Natural killer cell (primary cell): ENCODE measurements at regions not wholly inside any gene's neighbourhood (a gene's known extent, or its start where the extent isn't known, plus 50 kb on each side); places are given as distances from the start of the nearest gene placed in this dataset.

Source experiments
- ATAC-seq, 3 donors: fragments of 150-1000 bp in 2 of 3; fragments of 200-7000 bp in 1 of 3; cut with Tn5 transposase; 1 replicate in 1 of 3; 2 replicates in 2 of 3; pipeline ENCODE4 v1.10.0; 2021; ENCODE audit warnings: mild to moderate bottlenecking in 2 of 3, moderate library complexity in 2 of 3
- DNase-seq, 2 donors: peaks; one replicate each; pipeline versions ENCODE4 v3.0.0 to v3.0.0-alpha.2; 2013 to 2021; ENCODE audit warnings: mixed read lengths in 1 of 2
- H3K27ac ChIP-seq: one replicate; pipeline ENCODE4 v1.5.1; 2013; ENCODE audit warnings: mild to moderate bottlenecking, low read length
- H3K27me3 ChIP-seq: one replicate; pipeline ENCODE4 v1.6.1; 2013; ENCODE audit warnings: low read length; ENCODE audit not compliant: control insufficient read depth, insufficient read depth
- H3K36me3 ChIP-seq: one replicate; pipeline ENCODE4 v1.6.1; 2013; ENCODE audit warnings: low read length; ENCODE audit not compliant: control insufficient read depth, insufficient read depth
- H3K4me1 ChIP-seq: one replicate; pipeline ENCODE4 v1.6.1; 2013; ENCODE audit warnings: low read length; ENCODE audit not compliant: control insufficient read depth, insufficient read depth
- H3K4me3 ChIP-seq: one replicate; pipeline ENCODE4 v1.5.1; 2013; ENCODE audit warnings: low read length
- H3K9me3 ChIP-seq: one replicate; pipeline ENCODE4 v1.6.1; 2013; ENCODE audit warnings: low read length; ENCODE audit not compliant: control insufficient read depth, insufficient read depth
- H3K27ac Mint-ChIP-seq, 2 donors: one replicate each; pipeline ENCODE4 v1.8.0; 2022; ENCODE audit warnings: mild to moderate bottlenecking in 2 of 2, mixed read lengths in 2 of 2, moderate library complexity in 1 of 2
- H3K27me3 Mint-ChIP-seq, 2 donors: one replicate each; pipeline ENCODE4 v1.8.0; 2022; ENCODE audit warnings: low read depth in 2 of 2, mixed read lengths in 2 of 2
- H3K36me3 Mint-ChIP-seq: one replicate; pipeline ENCODE4 v1.8.0; 2022; ENCODE audit warnings: mixed read lengths
- H3K4me1 Mint-ChIP-seq, 2 donors: one replicate each; pipeline ENCODE4 v1.8.0; 2022; ENCODE audit warnings: mixed read lengths in 2 of 2
- H3K4me3 Mint-ChIP-seq: one replicate; pipeline ENCODE4 v1.8.0; 2022; ENCODE audit warnings: mild to moderate bottlenecking, moderate library complexity, mixed read lengths
- H3K9me3 Mint-ChIP-seq, 2 donors: one replicate each; pipeline ENCODE4 v1.8.0; 2022; ENCODE audit warnings: mixed read lengths in 2 of 2
- CTCF ChIP-seq: fragments of 200-600 bp; IDR thresholded peaks from one replicate; pipeline ENCODE4 v1.8.0; 2022; ENCODE audit warnings: antibody characterized with exemption
- WGBS: methylation state at CpG from one replicate; pipeline ENCODE4 v1.1.7; 2013; ENCODE audit warnings: missing lambda C conversion rate; ENCODE audit not compliant: insufficient coverage; 5-methylcytosine and 5-hydroxymethylcytosine counted together
- intact Hi-C: fragments of 100-400 bp; cut with micrococcal nuclease; formaldehyde crosslinking; loops from one replicate; pipeline ENCODE4 v1.14.2; 2022

GRCh38 chr9:108001237-108001636, 511.7 kb upstream of the KLF4 start:
- DNase-seq (no peak), ATAC-seq (no peak)
- Mint-ChIP-seq H3K4me1 (no peaks in the 10 kb centered on the region), H3K27me3 (no peaks in the 10 kb centered on the region), H3K9me3 (peaks cover 0 to 8% of the 10 kb centered on the region in 2 donors), H3K4me3 (no peak overlapping the region), H3K27ac (no peak overlapping the region), H3K36me3 (no peaks in the 10 kb centered on the region)
- no peaks in the 10 kb centered on the region for H3K36me3 ChIP-seq
- 77% methylated on average over 4 of the region's 4 CpGs for WGBS
- no peaks in the 10 kb centered on the region for H3K27me3 ChIP-seq
- intact Hi-C loops, result no loop called here
- H3K4me1 ChIP-seq, result no peaks in the 10 kb centered on the region
- H3K4me3 ChIP-seq, result no peak overlapping the region
- no peak overlapping the region for H3K27ac ChIP-seq
- no peak for TF ChIP-seq CTCF
- peaks cover 8% of the 10 kb centered on the region for H3K9me3 ChIP-seq

GRCh38 chr9:107999890-108000289, 510.3 kb upstream of the KLF4 start:
- DNase-seq (no peak), ATAC-seq (no peak)
- no peak for TF ChIP-seq CTCF
- H3K27me3 Mint-ChIP-seq, result no peaks in the 10 kb centered on the region
- Histone ChIP-seq H3K4me1 (no peaks in the 10 kb centered on the region), H3K9me3 (peaks cover 8% of the 10 kb centered on the region), H3K36me3 (no peaks in the 10 kb centered on the region), H3K27ac (no peak overlapping the region), H3K4me3 (no peak overlapping the region), H3K27me3 (no peaks in the 10 kb centered on the region)
- peaks cover 3 to 6% of the 10 kb centered on the region in 2 donors for H3K9me3 Mint-ChIP-seq
- 87% methylated on average over 2 of the region's 2 CpGs for WGBS
- intact Hi-C loops, result no loop called here
- H3K27ac Mint-ChIP-seq, result no peak overlapping the region
- no peaks in the 10 kb centered on the region for H3K36me3 Mint-ChIP-seq
- H3K4me1 Mint-ChIP-seq, result no peaks in the 10 kb centered on the region
- no peak overlapping the region for H3K4me3 Mint-ChIP-seq

- no peaks in the 10 kb centered on the region for H3K27me3 ChIP-seq
- WGBS, result 62% methylated on average over 5 of the region's 5 CpGs
- Mint-ChIP-seq H3K36me3 (no peaks in the 10 kb centered on the region), H3K27me3 (no peaks in the 10 kb centered on the region), H3K4me1 (no peaks in the 10 kb centered on the region), H3K4me3 (no peak overlapping the region), H3K9me3 (peaks cover 3 to 6% of the 10 kb centered on the region in 2 donors), H3K27ac (no peak overlapping the region)
- H3K9me3 ChIP-seq, result peaks cover 8% of the 10 kb centered on the region
- no peak overlapping the region for H3K4me3 ChIP-seq
- no peaks in the 10 kb centered on the region for H3K4me1 ChIP-seq
- no peak for TF ChIP-seq CTCF
- DNase-seq (no peak), ATAC-seq (no peak)
- no peak overlapping the region for H3K27ac ChIP-seq
- intact Hi-C loops, result no loop called here
- no peaks in the 10 kb centered on the region for H3K36me3 ChIP-seq
Measured at GRCh38 chr9:107999011-107999410, 509.4 kb upstream of the KLF4 start.

GRCh38 chr9:107994648-107995047, 505.1 kb upstream of the KLF4 start:
- DNase-seq (no peak), ATAC-seq (no peak)
- Histone ChIP-seq H3K27me3 (no peaks in the 10 kb centered on the region), H3K9me3 (peaks cover 5% of the 10 kb centered on the region), H3K4me3 (no peak overlapping the region), H3K4me1 (no peaks in the 10 kb centered on the region), H3K27ac (no peak overlapping the region), H3K36me3 (no peaks in the 10 kb centered on the region)
- Mint-ChIP-seq H3K27ac (no peak overlapping the region), H3K4me1 (no peaks in the 10 kb centered on the region), H3K36me3 (no peaks in the 10 kb centered on the region), H3K27me3 (no peaks in the 10 kb centered on the region), H3K9me3 (peaks cover 2 to 3% of the 10 kb centered on the region in 2 donors), H3K4me3 (no peak overlapping the region)
- intact Hi-C loops, result no loop called here
- 48% methylated on average over 2 of the region's 2 CpGs for WGBS
- no peak for TF ChIP-seq CTCF
